PC-3 (cell line): ENCODE measurements at regions not wholly inside any gene's neighbourhood (a gene's known extent, or its start where the extent isn't known, plus 50 kb on each side); places are given as distances from the start of the nearest gene placed in this dataset.

Experiments
- CTCF ChIP-seq: fragments of 300-600 bp; sonication (generic); conservative IDR thresholded peaks from 2 replicates; pipeline ENCODE4 v1.5.1; 2017; ENCODE audit warnings: antibody characterized with exemption, low read depth, mild to moderate bottlenecking, low read length
- EZH2 ChIP-seq: fragments of 300-600 bp; sonication (generic); IDR thresholded peaks from one replicate; pipeline ENCODE4 v1.6.1; 2017; ENCODE audit warnings: antibody characterized with exemption, mild to moderate bottlenecking, low read length; ENCODE audit not compliant: unreplicated experiment

DNA sequence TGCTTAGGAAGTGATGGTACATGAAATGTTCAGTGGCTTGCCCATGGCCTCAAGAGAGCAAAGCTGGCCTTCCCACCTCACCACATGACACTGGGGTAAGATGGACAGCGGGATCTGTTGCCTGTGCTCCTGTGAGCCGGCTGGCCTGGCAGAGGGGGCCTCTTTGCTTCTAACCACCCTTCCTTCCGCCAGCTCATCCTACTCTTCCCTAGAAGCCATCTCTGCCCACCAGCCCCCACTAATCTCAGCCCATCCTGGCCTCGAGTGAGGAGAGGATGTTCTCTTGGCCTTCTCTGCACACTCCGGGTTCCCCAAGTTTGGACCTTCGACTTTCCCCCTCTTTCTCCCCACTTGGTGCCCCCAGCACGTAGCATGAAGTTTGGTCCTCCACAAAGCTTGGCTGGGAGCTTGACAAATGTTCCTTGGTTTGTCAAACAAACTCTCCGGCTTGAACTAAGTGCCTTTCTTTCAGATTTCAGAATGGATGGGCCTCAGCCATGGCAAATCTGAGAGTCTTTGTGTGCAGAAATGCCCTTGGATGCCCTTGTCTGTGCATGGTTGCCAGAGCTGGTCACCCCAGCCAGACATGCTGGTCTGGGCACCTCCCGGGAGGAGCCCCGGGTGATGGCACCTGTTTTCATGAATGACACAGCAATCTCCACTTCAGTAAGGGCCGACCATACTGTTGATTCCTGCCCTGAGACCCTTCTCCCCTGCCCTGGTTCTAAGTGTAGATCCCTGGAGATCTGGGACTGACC lies 145.5 kb downstream of the URI1 start:
- TF ChIP-seq CTCF (no peak), EZH2 (no peak)
